Neural progenitor cell (in vitro differentiated cells): ENCODE measurements at regions not wholly inside any gene's neighbourhood (a gene's known extent, or its start where the extent isn't known, plus 50 kb on each side); places are given as distances from the start of the nearest gene placed in this dataset.

ENCODE experiments used
- EZH2 ChIP-seq: fragments of 200-600 bp; sonication (generic); IDR thresholded peaks from 2 replicates; pipeline ENCODE4 v1.6.1; 2017; ENCODE audit warnings: antibody characterized with exemption, mild to moderate bottlenecking, moderate library complexity
- EZH2phosphoT487 ChIP-seq: fragments of 200-600 bp; sonication (generic); IDR thresholded peaks from 2 replicates; pipeline ENCODE4 v1.6.1; 2017; ENCODE audit warnings: antibody characterized with exemption
- TF ChIP-seq, protein P1 (sequence below): fragments of 200-600 bp; sonication (generic); IDR thresholded peaks from 2 replicates; pipeline ENCODE4 v1.5.1; 2017; ENCODE audit warnings: antibody characterized with exemption, mild to moderate bottlenecking

DNA sequence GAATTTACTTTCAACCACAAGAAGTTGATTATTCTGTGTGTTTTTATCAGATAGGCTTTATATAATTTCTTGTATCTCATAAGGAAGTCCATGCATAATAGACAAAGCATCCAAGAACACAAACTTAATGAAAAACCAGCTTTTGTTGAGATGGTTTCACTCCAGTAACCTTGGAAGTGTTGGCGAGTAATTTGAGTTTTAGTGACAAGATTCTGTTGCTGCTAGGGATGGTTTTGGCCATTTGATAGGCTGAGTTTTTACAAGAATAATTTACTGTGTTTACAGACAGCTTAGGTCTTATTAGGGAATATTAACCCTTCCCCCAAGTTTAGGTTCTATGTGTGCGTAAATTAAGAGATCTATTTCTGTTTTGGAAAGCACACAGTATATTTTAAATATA lies 513.6 kb downstream of the USP25 start:
- TF ChIP-seq, protein P1, sequence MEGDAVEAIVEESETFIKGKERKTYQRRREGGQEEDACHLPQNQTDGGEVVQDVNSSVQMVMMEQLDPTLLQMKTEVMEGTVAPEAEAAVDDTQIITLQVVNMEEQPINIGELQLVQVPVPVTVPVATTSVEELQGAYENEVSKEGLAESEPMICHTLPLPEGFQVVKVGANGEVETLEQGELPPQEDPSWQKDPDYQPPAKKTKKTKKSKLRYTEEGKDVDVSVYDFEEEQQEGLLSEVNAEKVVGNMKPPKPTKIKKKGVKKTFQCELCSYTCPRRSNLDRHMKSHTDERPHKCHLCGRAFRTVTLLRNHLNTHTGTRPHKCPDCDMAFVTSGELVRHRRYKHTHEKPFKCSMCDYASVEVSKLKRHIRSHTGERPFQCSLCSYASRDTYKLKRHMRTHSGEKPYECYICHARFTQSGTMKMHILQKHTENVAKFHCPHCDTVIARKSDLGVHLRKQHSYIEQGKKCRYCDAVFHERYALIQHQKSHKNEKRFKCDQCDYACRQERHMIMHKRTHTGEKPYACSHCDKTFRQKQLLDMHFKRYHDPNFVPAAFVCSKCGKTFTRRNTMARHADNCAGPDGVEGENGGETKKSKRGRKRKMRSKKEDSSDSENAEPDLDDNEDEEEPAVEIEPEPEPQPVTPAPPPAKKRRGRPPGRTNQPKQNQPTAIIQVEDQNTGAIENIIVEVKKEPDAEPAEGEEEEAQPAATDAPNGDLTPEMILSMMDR, result no peak
- no peak for TF ChIP-seq EZH2
- no peak for TF ChIP-seq EZH2phosphoT487
